ENCODE measurements at regions not wholly inside any gene's neighbourhood (a gene's known extent, or its start where the extent isn't known, plus 50 kb on each side); places are given as distances from the start of the nearest gene placed in this dataset.
A peak's percentile ranks its signal among the peaks of the same experiment; 100 is the strongest.
"Not testable (repeated sequence)": the region's sequence is repeated elsewhere in the genome, so short reads cannot be mapped to it uniquely, and the experiment has no call there.

- DNase-seq = no peak
These were observed 149.4 kb upstream of the STK32A start for GRCh38 chr5:147085409-147085808.

GRCh38 chr5:147092044-147092443, 142.8 kb upstream of the STK32A start:
- no peak for DNase-seq

GRCh38 chr5:147093138-147093537, 141.7 kb upstream of the STK32A start:
- DNase-seq = no peak

GRCh38 chr5:147095740-147096139, 139.1 kb upstream of the STK32A start:
- DNase-seq = no peak

DNA sequence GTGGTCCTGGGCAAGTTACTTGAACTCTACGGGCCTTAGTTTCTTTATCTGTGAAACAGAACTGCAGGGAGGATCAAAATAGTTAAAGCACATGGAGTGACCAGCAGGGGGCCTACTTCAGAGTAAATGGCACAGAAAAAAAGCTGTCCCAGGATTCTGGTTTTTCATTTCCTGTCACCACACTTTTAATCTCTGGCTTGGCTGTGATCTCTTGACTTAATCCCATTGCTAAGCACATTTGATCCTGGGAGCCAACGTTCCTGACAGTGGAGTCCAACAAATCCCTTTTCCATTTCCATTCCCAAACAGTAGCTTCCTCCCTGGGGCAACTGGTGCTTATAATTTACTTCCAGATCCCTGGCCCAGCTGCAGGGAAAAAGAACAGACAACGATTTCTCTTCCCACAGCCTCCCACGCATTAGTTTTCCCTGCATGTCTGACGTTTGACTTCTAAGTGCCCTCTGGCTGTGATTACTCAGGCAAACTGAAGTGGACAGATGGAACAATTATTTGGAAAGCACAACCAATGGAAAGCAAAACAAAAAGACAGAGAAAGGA, 136.5 kb upstream of the STK32A start:
- DNase-seq = peak; percentile 95

DNA sequence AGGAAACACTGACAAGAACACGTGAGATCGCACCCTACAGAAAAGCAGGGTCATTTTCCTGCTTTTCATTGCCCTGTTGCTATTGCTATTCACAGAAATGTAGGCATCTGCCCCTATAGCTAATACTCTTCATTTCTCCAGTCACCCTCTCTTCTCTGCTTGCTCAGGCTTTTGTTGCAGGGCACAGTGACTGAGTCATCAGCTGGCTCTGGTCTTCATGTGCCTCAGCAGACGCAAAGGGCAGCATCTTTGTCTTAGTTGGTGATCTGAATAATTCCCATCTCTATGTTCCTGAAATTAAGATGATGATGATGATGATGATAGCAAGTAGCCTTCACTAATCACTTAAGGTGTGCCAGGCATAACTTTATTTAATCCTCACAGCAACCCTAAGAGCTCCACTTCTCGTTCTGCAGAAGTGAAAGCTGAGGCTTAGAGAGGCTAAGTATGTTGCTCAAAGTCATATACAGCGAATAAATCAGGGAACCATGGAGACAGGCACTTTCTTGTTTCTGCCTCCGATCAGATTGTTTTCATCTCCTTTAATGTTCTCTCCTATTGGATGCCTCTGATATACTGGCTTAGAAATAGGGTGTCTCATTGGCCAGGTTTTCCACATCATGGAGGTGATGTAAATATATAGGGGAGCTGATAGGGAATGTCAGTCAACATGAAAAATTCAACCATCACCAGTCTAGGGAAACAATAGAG, 133.0 kb upstream of the STK32A start:
- no peak for DNase-seq

DNA sequence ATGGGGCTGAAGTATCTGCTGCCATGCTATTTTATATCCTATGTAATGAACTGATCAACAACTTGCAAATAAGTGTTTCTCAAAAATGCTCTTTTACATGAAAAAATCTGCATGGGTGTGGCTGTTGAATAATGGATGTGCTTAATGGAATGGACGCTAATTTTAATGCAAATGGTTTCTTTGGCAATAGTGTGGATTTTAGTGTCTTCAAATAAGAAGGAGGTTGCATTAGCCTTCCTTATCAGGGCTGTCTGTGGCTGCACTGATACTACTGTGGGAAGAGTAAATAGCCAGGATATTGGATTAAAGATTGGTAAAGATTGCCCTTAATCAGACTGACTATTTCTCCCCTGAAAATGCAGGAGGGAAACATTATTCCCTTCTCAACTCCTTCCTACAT, 121.9 kb upstream of the STK32A start:
- DNase-seq = no peak

- no peak for DNase-seq
These were observed 120.9 kb upstream of the STK32A start for GRCh38 chr5:147113967-147114366.

DNA sequence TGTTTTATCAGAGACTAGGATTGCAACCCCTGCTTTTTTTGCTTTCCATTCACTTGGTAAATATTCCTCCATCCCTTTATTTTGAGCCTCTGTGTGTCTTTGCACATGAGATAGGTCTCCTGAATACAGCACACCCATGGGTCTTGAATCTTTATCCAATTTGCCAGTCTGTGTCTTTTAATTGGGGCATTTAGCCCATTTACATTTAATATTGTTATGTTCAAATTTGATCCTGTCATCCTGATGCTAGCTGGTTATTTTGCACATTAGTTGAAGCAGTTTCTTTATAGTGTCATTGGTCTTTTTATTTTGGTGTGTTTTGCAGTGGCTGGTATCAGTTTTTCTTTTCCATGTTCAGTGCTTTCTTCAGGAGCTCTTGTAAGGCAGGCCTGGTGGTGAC, 95.1 kb upstream of the STK32A start:
- not testable (repeated sequence) for DNase-seq

DNA sequence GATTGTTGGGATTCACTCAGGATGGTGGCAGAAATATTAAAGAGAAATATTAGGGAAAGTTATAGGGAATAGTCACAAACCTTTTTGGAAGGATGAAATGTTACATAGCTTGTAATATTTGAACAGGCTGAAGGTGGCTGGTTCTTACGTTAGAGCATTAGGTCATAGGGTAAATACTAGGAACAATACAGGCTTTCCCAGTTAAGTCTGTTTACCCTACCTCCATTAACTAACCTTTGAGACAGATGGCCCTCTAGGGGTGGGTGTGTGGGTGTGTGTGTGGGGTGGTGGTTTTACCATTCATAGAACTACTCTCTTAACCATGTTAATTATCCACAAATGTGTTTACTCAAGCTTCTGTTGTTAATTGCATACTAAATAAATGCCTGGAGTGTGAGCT, 94.3 kb upstream of the STK32A start:
- DNase-seq = no peak

- DNase-seq = not testable (repeated sequence)
These were observed 93.2 kb upstream of the STK32A start for GRCh38 chr5:147141580-147141979.

- no peak for DNase-seq
These were observed 91.6 kb upstream of the STK32A start for GRCh38 chr5:147143215-147143614.

DNA sequence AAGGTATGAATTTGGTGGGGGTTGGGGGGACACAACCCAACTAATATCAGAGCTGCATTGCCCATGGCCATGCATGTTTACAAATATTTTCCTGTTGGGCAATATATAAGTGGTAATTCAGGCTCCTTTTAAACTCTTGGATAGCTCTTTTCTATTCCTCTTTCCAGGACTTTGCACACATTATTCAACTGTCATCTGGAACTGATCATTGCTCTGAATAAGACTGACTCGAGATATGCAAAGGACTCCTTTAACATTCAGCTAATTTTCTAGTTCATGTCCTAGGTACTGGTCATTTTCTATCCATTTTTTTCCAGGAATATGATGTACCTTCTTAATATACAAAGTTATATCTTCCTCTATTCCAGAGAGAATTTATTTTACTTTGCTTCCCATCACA, 89.5 kb upstream of the STK32A start:
- no peak for DNase-seq

DNA sequence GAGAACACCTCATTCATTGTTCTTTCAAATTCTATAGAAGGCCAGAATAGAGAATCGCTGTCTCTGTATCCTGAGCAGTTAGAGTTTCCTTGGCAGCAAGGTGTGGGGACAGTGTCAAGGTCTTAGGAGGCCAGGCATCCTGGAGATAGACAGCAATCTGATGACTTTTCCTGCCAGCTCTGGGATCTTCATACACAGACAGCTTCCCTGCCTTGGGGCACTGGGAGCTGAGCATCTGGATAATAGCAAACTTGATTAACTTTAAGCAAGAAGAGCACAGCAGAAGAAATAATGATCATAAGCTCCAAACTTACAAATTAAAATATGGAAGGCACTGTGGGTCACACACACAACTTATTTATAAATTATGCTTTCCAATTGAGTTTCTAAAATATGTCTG, 86.1 kb upstream of the STK32A start:
- no peak for DNase-seq

DNA sequence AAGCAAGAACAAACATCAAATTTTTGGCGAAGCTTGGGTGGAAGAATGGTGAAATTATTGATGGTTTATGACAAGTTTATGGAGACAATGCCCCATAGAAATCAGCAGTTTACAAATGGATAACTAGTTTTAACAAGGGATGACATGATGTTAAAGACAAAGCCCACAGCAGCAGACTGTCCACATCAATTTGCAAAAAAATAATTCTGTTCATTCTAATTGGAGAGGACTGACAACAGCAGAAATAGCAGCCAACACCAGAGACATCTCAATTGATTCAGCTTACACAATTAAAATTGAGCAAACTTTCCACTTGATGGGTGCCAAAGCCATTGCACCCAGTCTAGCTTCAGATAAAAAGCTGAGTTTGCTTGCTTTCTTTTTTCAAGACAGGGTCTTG, 82.7 kb upstream of the STK32A start:
- DNase-seq = no peak

DNA sequence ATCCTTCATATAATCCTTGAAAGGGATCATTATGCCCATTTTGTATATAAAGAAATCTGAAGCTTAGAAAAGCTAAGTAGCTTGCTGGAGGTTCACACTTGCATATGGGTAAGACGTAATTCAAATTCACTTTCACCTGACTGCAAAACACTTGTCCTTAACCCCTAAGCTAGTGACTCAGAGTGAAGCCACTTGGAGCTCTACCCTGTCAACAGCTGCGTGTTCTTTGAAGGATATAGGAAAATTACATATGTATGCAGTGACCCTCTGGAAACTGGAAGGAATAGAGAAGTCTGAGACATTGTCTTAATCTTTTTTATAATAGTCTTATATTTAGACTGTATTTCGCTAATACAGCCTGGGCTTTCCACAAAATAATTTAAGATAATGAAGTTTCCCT, 80.0 kb upstream of the STK32A start:
- no peak for DNase-seq

DNA sequence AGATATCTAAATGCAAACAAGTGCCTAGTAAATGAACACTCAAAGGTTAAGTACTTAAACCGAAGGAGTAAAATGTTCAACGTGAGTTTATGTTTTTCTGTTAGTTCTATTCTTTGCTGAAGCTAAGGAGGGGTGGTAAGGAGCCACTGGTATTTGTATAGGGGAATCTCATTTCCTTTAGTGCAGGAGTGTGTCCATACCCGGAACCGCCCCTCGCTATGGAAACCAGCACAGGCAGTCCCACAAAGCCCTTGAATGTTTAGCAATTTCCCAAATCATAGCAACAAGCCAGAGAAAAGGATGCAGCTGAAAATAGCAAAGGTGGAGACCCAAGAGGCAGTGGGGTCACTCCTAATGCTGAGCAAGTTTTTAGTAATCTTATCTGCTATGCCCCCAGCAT, 78.8 kb upstream of the STK32A start:
- no peak for DNase-seq

DNA sequence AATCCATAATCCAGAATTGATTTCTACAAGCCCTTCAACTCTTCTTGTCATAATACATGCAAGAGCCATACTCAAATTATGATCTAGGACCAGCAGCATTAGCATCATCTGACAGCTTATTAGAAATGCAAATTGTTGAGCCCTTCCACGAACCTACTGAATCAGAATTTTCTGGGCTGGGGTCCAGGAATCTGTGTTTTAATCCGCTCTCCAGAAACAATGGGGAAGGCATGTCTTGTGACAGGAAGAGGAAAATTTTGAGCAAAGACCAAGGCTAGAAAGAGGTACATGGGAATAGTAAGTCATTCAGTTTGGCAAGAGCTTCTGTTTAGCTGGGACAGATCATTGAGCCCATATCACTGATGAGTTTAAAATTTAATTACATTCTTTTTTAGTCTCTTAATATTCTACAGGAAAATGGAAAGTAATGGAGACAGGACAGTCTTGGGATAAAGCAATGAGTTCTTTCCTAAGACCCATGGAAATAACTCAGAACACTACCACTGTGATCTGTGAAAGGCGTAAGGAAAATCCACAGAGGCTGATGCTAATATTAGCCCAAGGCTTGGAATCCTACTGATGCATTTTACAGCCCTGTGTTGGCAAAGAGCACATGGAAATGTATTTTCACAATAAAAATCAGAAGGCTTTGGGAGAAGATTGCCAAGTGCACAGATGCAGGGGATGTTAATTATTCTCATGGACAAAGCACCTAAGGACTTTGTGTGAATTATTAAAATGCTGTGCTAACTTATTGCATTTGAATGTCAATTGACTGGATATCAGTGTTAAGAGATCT, 73.7 kb upstream of the STK32A start:
- no peak for DNase-seq

DNA sequence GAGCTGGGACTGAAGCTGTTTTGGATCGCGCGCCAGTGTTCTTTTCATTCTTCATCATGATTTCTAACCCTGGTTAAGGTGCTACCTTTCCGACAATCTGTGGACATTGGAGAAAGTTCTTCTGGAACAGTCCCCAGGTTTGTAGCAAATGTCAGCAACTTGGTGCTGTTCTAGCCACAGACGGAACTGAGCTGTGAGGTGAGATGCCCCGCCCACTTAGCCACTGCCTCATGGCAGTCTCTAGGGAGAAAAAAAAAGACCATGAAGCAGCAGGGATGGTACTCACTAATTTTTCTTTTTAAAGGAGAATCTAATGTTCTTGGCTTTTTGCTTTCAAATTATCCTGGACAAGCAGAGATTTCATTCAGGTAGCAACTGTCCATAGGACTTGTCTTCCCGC, 72.1 kb upstream of the STK32A start:
- no peak for DNase-seq

DNA sequence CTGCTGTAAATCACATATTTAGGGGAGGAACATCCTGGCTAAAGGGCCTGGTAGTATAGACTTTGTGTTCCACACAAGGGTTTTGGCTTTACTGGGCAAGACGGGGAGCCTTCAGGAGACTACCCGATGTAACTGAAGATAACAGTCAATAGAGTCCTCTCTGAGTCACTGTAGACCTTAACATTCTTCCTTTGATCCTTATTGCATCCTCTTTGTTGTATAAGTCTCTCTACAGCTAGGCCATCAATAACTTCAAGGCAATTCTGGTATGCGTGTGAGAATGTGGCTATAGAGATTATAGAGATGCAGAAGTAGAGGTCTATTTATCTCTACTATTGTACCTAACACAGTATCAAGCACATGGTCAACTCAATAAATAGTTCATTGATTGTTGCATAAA, 67.3 kb upstream of the STK32A start:
- no peak for DNase-seq

DNA sequence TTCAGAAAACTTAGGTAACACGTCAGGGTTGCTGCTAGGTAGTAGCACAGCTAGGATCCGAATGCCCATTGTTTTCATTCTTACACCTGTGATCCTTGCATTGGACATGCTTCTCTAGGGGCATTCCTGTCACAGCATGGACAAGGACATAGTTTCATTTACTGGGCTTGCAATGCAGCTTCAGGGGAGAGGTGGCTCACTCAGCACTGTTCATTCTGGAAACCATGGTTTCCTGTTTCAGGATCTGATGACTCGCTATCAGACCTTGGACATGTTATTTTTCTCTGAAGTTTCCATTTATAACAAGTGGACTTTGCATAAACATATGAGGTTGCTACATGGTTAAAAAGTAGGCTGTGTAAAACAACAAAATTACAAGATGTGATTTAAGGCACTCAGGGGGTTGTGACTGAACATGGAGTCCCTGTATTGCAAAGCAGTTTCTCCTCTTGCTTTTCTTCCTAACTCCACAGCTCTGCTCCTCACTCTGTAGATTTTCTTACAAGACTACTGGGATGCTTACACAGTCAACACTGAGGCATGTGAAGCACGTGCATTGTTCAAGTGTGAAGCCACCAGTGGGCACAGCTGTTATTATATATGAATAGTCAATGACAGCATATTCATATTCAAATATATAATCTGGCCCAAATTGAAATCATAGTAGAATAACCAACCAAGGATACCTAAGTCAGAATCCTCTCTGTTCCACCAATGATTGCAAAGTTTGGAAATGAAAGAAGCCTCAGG, 66.1 kb upstream of the STK32A start:
- DNase-seq = no peak

- DNase-seq = no peak
These were observed 65.4 kb upstream of the STK32A start for GRCh38 chr5:147169399-147169798.

DNA sequence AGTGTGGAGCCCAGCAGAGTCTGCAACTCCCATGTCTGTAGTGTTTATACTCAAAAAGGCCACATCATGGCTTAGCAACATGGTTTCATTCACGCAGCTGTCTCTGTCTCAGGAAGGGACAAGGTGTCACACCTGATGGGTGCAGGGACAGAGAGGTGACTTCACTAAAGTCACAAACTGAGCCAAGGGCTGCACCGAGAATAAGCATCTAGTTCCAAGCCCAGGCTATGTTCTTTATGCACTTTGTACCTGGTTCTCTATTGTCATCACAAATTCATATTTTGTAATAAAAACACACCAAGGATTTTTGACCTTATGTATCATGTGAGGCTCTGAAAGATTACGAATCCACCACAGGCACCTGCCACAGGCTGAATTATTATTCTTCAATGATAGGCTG, 64.9 kb upstream of the STK32A start:
- no peak for DNase-seq

DNA sequence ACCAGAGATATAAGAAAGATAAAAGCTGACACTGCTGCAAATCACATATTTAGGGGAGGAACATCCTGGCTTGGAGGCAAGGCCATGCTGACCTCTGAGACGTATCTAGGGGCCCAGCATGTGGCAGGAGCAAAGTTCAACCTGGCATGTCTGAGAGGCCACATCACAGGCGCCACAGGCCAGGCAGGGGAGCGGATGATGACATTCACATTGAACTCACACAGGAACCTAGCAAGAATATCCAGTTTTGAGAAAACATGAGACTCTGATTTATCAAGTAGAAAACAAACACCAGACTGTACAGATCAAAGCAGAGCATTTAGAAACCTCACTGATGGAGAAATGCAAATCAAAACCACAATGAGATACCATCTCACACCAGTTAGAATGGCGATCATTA, 64.2 kb upstream of the STK32A start:
- no peak for DNase-seq
